ENCODE measurements at regions not wholly inside any gene's neighbourhood (a gene's known extent, or its start where the extent isn't known, plus 50 kb on each side); places are given as distances from the start of the nearest gene placed in this dataset.

GRCh38 chr21:17422931-17423330 lies 89.9 kb upstream of the CXADR start:
- Mint-ChIP-seq H3K27me3 (ENCODE audit: low read depth) (no peaks in the 10 kb centered on the region), H3K27ac (no peak overlapping the region), H3K9me3 (no peaks in the 10 kb centered on the region), H3K4me3 (no peak overlapping the region), H3K36me3 (no peaks in the 10 kb centered on the region), H3K4me1 (no peaks in the 10 kb centered on the region)
- DNase-seq (ENCODE audit: low spot score in 2 of 2, unreplicated experiment in 2 of 2), result no peak
- TF ChIP-seq CTCF (IDR thresholded peaks at IDR 0.05; ENCODE audit: unreplicated experiment), result no peak

GRCh38 chr21:17427157-17427556 lies 85.7 kb upstream of the CXADR start:
- Mint-ChIP-seq H3K36me3 (no peaks in the 10 kb centered on the region), H3K9me3 (no peaks in the 10 kb centered on the region), H3K4me3 (no peak overlapping the region), H3K27me3 (ENCODE audit: low read depth) (no peaks in the 10 kb centered on the region), H3K4me1 (no peaks in the 10 kb centered on the region), H3K27ac (no peak overlapping the region)
- no peak for DNase-seq (ENCODE audit: low spot score in 2 of 2, unreplicated experiment in 2 of 2)
- no peak for TF ChIP-seq CTCF (IDR thresholded peaks at IDR 0.05; ENCODE audit: unreplicated experiment)

GRCh38 chr21:17427831-17428483 lies 84.9 kb upstream of the CXADR start:
- no peaks in the 10 kb centered on the region for H3K36me3 Mint-ChIP-seq
- H3K4me3 Mint-ChIP-seq, result no peak overlapping the region
- no peaks in the 10 kb centered on the region for H3K27me3 Mint-ChIP-seq (ENCODE audit: low read depth)
- no peaks in the 10 kb centered on the region for H3K9me3 Mint-ChIP-seq
- no peaks in the 10 kb centered on the region for H3K4me1 Mint-ChIP-seq
- TF ChIP-seq CTCF (IDR thresholded peaks at IDR 0.05; ENCODE audit: unreplicated experiment), result no peak
- H3K27ac Mint-ChIP-seq, result no peak overlapping the region
- no peak for DNase-seq (ENCODE audit: low spot score in 2 of 2, unreplicated experiment in 2 of 2)

- TF ChIP-seq CTCF (IDR thresholded peaks at IDR 0.05; ENCODE audit: unreplicated experiment), result no peak
- no peaks in the 10 kb centered on the region for H3K27me3 Mint-ChIP-seq (ENCODE audit: low read depth)
Observed at GRCh38 chr21:17428484-17428869, 84.4 kb upstream of the CXADR start.

GRCh38 chr21:17428980-17429379 lies 83.9 kb upstream of the CXADR start:
- no peak for TF ChIP-seq CTCF (IDR thresholded peaks at IDR 0.05; ENCODE audit: unreplicated experiment)

More at GRCh38 chr21:17428484-17428869, 84.4 kb upstream of the CXADR start:
- H3K27ac Mint-ChIP-seq, result no peak overlapping the region
- DNase-seq (ENCODE audit: low spot score in 2 of 2, unreplicated experiment in 2 of 2), result no peak
- no peaks in the 10 kb centered on the region for H3K36me3 Mint-ChIP-seq
- no peak overlapping the region for H3K4me3 Mint-ChIP-seq
- no peaks in the 10 kb centered on the region for H3K4me1 Mint-ChIP-seq
- H3K9me3 Mint-ChIP-seq, result no peaks in the 10 kb centered on the region

GRCh38 chr21:17429936-17430335 lies 82.9 kb upstream of the CXADR start:
- Mint-ChIP-seq H3K27me3 (ENCODE audit: low read depth) (no peaks in the 10 kb centered on the region), H3K27ac (no peak overlapping the region), H3K4me1 (no peaks in the 10 kb centered on the region), H3K36me3 (no peaks in the 10 kb centered on the region), H3K9me3 (no peaks in the 10 kb centered on the region), H3K4me3 (no peak overlapping the region)
- no peak for DNase-seq (ENCODE audit: low spot score in 2 of 2, unreplicated experiment in 2 of 2)
- no peak for TF ChIP-seq CTCF (IDR thresholded peaks at IDR 0.05; ENCODE audit: unreplicated experiment)

More at GRCh38 chr21:17428980-17429379, 83.9 kb upstream of the CXADR start:
- no peaks in the 10 kb centered on the region for H3K36me3 Mint-ChIP-seq
- DNase-seq (ENCODE audit: low spot score in 2 of 2, unreplicated experiment in 2 of 2), result no peak
- no peaks in the 10 kb centered on the region for H3K4me1 Mint-ChIP-seq
- no peaks in the 10 kb centered on the region for H3K9me3 Mint-ChIP-seq
- H3K27ac Mint-ChIP-seq, result no peak overlapping the region
- no peaks in the 10 kb centered on the region for H3K27me3 Mint-ChIP-seq (ENCODE audit: low read depth)
- H3K4me3 Mint-ChIP-seq, result no peak overlapping the region

All from mesothelial cell of epicardium (in vitro differentiated cells).